Jurkat, Clone E6-1 (cell line): ENCODE measurements at regions not wholly inside any gene's neighbourhood (a gene's known extent, or its start where the extent isn't known, plus 50 kb on each side); places are given as distances from the start of the nearest gene placed in this dataset.

Source experiments
- DNase-seq: peaks from one replicate; pipeline ENCODE4 v3.0.0-alpha.2; 2011; ENCODE audit warnings: low read depth, low spot score
- H3K4me3 ChIP-seq: 2 replicates; pipeline ENCODE4 v1.5.1; 2011; ENCODE audit warnings: mild to moderate bottlenecking, low read length, control low read depth, moderate library complexity

DNA sequence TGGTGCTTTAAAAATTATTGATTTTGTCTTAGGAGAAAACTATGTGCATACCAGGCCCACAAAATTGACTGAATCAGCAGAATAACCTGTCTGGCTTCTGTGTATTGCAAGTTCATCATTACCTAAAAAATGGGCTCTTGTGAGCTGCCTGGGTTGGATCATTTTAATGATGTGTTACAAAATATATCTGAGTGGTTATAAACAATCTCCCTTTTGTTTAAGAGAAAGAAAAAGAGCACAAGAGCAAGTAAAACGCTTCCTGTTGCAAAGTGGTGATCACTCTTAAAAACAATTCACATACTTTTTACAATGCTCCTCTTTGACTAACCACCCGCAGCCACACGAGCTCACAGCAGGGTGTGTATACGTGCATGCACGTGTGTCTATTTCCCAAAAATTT lies 335.1 kb downstream of the HDGFL1 start:
- H3K4me3 ChIP-seq: no peak overlapping the region
- no peak for DNase-seq

DNA sequence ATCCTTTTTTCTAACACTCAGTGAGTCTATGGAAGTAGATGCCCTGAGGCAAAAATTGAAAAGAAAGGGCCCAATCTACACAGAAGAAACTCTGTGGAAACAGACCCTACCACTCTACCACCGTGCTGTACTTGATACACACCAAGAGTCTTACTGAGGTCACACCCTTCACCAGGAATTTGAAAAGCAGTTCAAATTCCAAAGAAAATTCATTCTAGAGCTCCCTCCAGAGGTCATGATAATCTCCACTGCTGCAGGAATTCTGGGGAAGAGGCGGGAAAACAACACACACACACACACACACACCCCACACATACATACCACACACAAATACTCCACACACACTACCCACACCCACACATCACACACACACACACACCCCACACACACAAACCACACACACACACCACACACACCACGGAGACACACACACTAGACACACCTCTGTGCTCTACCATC lies 336.8 kb downstream of the HDGFL1 start:
- no peak for DNase-seq
- no peak overlapping the region for H3K4me3 ChIP-seq

DNA sequence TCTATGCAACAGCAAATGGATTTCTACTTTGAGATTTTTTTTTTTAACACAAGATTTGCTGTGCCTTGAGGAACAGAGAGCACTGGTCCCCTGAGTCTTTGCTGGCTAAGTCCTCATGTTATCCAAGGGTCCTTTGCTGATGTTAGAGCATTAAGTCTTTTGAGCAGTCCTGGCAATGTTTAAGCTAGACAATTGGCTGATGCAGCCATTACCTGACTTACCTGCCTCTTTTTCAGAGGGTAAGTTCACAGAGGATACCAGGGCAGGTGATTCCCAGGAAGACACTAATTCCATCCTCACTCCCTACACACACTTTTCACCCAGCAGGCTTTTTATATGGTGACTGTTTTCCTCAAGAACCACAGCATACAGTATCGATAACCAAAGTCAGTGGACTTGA lies 337.7 kb downstream of the HDGFL1 start:
- DNase-seq: no peak
- H3K4me3 ChIP-seq: no peak overlapping the region

DNA sequence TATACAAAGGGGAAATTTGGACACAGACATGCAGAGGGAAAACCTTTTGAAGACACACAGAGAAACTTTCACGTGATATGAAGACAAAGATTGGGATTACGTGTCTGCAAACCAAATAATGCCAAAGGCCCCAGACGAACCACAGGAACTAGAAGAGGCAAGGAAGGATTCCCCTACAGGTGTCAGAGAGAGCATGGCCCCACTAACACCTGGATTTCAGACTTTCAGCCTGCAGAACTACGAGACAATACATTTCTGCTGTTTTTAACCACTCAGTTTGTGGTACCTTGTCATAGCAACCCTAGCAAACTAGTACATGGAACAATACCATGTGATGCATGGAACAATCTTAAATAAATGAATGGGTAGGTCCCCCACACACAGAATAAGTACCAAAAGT lies 341.0 kb downstream of the HDGFL1 start:
- H3K4me3 ChIP-seq: no peak overlapping the region
- DNase-seq: no peak

DNA sequence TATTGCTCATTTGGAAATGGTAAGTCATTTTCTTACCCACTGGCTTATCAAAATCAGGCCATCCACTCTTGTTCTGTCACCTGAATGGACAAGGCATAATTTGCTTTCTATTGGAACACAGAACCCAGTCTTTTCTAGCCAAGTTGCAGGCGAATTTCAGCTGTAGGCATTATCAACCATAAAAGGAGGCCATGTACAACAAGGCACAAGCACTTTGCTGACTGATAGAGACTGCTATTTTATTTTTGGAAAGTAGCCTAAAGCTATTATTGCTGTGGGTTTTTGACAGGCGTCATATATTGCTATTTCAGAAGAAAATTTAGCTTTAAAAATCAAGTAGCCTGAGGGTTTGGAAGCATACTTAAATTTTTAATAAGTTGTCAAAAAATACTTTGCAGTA lies 344.2 kb downstream of the HDGFL1 start:
- DNase-seq: no peak
- H3K4me3 ChIP-seq: no peak overlapping the region

DNA sequence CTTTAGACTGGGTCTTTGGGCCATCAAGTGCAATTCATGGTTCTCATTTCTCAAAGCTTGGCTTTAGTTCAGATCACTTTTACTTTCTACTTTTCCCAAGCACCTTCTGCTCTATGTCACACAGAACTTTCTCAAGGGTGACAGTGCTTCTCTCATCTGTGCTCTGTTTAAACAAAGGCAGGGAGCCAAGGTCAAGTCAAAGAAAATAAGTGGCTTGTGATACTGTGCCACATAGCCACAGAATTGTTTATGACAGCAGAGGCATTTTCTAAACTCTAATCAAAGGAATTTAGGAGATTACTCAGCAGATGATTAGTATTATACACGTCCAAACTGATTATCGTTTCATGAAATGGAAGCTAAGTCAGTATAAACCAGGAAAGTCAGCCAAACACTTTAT lies 348.0 kb downstream of the HDGFL1 start:
- no peak overlapping the region for H3K4me3 ChIP-seq
- DNase-seq: no peak

DNA sequence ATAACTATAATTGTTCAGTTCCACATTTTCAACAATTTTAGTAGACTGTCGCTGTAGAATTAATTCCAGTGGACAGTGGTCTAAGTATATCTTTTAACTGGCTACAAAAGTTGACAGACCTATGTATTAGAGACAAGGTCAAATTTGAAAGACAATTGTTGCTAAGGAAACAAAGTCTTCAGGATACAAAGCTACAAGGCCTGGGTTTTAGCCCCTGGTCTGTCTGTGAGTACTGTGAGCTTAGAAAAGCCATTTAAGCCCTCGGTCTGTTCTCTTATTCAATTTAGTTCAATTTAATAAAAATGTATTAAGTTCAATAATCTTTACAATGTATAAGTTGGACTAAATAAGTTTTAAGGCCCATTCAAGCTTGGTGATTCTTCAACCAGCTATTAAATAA lies 352.5 kb downstream of the HDGFL1 start:
- no peak overlapping the region for H3K4me3 ChIP-seq
- DNase-seq: no peak

DNA sequence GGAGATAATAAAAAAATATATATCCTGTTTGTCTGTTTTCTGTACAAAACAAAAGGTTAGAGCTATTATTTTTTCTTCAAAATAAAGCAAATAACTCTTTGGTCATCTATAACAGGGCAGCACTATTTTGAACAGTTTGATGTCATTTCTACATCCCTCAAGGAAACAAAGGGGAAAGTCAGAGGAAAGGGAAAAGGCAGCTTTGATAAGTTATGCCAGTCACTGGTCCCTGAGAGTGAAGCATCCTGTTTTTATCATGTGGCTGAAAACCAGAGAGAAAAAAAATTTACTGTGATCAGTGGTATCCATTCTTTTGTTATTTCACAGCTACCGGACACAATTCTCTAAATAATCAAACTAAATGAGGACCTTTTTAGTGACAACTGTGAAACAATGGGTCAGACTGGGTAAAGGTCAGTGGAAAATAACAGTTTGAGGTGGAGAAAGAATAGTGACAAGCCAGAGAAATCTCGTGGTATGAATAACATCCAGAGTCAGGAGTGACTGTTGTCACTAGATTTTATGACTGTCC lies 356.0 kb downstream of the HDGFL1 start:
- H3K4me3 ChIP-seq: no peak overlapping the region
- no peak for DNase-seq

DNA sequence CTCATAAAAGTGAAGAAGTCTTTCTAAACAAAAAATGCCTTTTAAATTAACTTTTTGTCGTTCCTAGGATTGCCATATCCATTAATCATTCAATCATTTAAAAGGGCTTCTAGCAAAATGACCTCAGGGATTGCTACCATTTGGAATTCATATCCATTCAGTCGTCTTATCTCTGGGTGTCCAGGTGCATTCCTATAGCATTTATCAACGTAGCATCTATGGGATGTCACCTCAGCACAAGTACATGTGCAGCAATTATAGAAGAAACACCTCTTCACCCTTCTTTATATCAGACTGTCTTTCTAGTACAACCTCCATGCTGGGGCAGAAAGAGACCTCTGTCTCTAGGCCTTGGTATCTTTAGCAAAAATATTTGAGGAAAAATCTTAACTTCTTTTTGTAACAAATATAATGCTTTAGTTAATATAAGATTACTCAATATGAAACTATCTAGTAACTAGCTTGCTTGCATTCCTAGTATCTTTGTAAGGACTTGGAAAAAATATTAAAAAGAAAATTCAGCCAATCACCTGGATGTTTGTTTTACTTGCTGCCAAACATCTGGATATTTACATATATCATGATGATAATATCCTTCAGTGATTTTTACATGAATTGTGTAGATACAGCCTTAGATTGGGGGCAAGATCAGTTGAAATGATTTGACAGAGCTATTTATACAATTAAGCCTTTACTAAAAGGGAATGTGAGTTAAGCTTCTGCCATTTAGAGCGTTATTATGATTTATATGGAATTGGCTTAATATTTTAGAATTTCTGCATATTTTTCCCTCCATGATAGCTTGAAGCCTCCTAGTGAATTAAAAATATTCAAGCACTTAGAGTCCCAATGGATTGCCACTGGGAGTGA lies 356.8 kb downstream of the HDGFL1 start:
- H3K4me3 ChIP-seq: no peak overlapping the region
- DNase-seq: no peak

DNA sequence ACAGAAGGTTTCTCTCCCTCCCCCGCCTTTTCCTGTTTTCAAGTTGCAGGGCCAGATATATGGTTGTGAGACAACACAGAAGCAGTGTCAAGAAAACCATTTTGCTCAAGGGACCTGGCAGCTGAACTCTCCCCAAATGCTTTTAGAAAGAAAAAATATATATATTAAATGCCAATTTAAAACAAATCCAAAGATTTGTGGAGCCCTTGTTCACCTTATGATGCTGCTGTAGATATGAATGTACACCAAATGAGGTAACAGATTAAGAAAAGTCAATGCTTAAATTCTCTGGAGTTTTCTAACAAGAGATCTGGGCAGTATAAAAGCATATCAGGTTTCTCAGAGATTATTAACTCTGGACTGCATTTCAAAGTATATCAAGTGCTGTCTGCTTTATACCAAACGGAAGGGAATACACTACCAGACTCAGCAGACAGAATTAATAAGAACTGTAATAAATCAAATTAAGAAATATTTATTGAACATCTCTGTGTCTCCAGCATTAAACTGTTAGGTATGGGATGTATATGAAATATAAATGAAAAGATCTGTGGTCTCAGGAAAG lies 357.5 kb downstream of the HDGFL1 start:
- DNase-seq: no peak
- H3K4me3 ChIP-seq: no peak overlapping the region

DNA sequence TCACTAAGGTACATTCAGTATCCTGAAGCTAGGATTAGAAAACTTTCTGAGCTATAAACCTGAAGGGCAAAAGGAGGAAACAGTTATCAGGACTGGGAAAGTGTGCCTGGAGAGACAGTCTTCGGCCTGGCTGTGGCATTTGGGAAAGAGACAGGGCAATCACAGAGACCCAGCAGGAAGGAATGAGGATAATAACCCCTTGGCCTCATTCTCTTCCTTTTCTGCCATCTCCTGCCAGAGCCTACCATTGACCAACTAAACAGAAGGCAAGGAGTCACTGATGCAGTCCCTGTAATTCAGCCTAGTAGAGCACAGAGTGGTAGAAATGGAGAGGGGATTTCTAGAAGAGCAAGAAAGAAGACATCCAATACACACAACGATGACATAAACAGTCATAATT lies 359.4 kb downstream of the HDGFL1 start:
- H3K4me3 ChIP-seq: no peak overlapping the region
- no peak for DNase-seq

DNA sequence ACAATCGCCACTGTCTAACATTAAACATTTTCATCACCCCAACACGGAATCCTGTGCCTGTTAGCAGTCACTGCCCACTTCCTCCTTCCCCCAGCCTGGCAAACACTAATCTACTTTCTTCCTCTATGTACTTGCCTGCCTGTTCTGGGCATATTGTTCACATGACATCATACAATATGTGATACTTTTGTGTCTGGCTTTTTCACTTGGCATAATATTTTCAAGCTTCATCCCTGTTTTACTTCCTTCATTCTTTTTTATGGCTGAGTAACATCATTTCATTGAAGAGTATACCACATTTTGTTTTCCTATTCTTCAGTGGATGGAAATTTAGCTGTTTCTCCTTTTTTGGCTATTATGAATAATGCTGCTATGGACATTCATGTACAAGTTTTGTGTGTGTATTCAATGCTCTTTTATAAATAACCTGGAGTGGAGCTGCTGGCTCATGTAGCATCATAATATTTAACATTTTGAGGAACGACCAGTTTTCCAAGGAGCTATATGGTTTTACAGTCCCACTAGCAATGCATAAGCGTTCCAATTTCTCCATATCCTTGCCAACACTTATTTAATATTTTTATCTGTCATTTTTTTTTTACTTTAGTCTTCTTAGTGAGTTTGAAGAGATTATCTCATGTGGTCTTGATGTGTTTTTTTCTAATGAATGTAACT lies 360.1 kb downstream of the HDGFL1 start:
- DNase-seq: peak; percentile 6
- no peak overlapping the region for H3K4me3 ChIP-seq

DNA sequence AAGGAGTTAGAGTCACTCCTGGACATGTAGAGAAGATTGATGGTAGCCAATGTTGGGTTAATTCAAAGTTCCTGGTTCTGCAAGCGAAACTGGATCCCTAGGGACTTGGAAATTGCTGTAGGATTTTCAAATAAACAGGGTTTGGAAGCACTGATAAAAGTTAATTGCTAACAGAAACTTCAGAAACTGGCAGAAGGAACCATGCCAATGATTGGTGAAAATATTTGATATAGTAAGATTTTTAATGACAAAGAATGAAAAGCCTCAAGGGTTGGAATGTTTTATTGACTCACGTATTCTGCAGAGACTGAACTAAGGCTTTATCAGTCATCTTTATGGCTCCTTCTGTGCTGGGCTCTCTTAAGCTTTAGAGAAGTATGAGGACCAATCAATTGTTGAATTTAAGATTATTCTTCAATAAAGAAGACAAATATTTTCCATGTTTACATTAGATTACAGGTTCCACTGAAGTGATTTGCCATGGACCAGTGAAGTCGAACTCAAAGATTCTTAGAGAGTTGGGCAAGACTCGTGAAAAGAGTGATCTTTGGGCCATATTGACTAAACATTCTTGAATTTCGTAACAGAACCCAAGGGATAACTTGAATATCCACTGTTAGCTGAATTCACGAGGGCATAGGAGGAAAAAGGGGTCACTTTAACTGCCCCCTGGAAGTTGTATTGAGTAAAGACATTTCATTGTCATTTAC lies 371.4 kb downstream of the HDGFL1 start:
- no peak overlapping the region for H3K4me3 ChIP-seq
- no peak for DNase-seq

DNA sequence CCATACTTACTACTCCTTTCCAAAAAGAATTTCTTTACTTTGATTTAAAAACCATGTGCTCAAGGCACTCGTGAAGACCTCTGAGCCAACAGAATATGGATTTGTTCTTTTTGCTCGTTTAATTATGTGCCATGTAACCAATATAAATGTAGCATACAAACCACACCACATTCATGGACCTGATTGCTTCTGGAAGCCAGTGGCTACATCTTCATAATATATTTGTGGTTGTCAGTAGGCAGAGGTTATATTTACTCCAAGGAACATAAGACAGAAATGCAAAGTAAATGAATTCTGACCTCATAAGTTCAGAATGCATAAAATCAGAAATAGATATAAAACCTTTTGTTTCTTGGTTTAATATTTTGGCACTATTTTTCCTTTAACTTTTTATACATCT lies 373.0 kb downstream of the HDGFL1 start:
- no peak for DNase-seq

DNA sequence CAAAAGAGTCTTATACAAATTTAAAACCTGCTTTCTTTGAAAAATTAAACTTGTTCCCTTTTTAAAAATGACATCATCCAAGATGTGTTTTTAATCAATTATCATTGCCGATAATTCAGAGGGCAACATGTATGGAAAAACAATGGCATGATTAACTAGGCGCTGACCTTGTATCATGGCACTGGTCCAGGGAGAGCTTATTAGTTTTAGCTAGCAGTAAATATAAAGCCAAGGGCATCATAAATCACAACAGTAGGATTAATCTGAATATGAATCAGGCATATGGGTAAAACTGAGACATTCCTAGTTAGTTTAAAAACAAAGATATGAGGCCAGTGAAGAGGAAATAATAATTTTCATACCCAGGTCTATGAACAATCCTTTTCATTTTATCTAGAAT lies 374.0 kb downstream of the HDGFL1 start:
- DNase-seq: no peak
- no peak overlapping the region for H3K4me3 ChIP-seq

More for the DNA sequence above, 373.0 kb downstream of the HDGFL1 start:
- no peak overlapping the region for H3K4me3 ChIP-seq

DNA sequence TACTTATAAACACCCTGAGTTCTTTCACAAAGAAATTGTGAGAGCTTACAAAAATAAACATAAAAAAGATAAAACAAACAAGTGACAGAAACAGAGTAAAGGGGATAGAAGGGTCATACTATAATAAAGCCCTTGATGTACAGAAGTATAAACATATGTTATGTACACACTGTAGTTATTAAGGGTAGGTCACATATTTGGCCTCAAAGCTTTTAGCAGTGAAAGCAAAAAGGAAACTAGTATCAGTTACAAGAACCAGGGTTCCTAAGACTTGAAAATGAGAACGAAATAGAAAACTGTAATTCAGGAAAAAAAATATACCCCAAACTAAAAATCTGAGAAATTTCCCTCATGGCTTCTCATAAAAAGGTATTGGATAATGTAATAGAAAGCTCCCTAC lies 380.6 kb downstream of the HDGFL1 start:
- DNase-seq: no peak
- H3K4me3 ChIP-seq: no peak overlapping the region

DNA sequence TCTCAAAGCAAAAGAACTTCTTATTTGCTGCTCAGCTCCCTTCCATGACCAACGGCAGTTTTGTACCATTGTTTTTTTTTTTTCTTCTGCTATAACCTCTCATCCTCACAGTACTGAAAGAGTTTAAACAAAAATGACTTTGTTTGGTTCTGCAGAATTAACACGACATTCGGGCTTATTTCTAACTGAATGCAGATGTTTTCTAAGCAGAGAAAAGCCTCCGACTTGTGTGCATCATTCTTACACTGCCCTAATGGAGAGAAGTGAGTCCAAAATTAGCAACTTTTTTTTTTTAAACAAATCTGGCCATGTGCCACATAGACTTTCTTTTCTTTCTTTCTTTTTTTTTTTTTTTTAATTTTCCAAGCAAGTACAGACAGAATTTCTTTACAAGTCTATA lies 382.7 kb downstream of the HDGFL1 start:
- no peak overlapping the region for H3K4me3 ChIP-seq
- no peak for DNase-seq

DNA sequence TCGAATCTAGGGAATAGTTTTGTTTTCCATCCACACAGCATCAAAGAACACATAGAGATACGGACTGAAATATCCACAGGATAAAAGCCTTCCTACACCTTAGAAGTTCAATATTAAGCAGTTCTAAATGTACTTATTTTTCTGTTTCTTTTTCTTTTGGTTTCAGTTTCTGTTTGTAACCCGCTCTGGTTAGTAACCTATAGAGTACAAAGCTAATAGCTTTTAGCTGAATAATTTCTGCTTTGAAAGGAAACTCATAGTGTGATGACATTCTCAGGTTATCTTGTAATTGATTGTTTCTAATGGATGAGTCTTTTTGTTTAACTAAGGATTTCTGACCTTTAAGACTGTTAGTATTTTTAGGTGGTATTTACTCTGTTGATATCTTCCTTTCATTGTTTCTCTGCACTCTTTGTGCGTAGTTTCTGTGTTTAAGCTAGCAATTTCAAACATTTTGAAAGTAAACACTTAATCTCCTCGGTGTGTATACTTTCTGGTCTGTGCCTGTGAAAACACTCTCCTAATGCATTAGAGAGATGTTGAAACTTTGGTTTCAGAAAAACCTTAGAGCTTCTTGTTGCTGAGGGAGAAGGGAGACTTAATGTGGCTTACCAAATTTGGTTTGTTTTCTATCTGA lies 385.5 kb downstream of the HDGFL1 start:
- DNase-seq: peak; percentile 16
- peak overlapping the region; percentile 15 for H3K4me3 ChIP-seq

DNA sequence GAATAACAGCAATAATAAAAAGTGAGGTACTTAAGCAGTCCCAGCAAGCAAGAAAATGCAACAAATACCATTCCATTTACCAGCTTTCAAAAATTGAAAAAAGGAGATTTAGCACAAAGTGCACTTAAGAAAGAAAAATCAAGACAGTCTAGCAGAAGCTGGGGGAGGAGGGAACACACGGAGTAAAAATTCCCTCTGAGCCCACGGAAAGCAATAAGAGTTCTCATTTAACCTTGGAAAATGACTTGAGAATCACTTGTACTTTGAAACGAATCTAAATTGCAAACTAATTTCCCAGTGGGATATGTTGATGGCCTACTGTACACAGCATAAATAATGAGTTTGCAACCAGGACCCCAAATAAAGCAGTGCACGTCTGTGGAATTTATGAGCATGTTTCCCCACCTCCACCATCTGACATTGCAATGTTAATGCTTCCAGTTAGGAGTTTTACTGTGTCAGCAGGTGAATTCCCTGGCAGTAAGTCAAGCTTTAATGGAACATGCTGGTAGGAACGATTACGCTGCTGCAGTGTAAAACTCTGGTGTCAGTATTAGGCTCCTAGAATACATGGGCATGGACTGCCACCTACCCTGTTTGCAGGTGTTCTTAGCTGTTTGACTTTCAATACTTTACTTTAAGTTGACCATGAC lies 386.8 kb downstream of the HDGFL1 start:
- no peak for DNase-seq
- H3K4me3 ChIP-seq: no peak overlapping the region
